ENCODE measurements at regions not wholly inside any gene's neighbourhood (a gene's known extent, or its start where the extent isn't known, plus 50 kb on each side); places are given as distances from the start of the nearest gene placed in this dataset.

DNA sequence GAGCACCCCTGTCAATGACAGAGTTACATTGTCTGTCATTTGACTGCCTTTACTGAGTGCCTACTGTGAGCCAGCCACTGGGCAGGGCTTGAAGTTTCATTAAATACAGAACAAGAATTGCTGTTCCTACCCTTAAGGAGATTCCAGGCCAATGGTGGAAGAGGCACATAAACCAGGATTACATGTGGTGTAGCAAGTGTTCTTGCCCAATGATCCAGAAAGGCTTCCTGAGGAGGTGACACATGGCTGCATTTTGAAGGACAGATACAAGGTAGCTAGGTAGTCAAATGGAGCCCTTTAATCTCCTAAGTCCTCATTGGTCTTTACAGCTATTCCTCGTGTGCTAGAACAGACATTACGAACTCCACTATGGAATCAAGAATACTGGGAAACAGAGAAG is 312.7 kb downstream of the ETAA1 start:
- H3K27ac ChIP-seq, result no peak overlapping the region

DNA sequence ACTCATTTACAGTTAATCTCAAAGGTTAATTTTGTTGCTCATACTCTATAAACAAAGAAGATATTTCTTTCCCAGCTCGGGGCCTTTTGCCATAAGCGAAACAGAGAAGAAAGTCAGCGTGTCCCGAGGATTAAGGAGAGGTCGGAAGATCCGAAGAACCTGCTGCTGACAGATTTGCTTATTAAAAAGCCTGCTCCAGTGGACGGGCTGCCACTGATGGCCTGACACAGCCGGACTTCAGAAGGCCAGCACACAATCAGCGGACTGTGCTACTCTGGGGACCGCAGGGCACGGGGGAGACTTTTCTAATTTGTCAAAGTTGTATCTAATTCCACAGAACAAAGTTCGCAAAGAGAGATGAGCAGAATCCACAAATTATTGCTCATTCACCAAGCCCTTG is 315.4 kb downstream of the ETAA1 start:
- no peak for DNase-seq
- H3K9me3 ChIP-seq, result no peaks in the 10 kb centered on the region
- WGBS, 2 donors, result 79 to 82% methylated on average over 12 of the region's 12 CpGs

More for the DNA sequence above, 312.7 kb downstream of the ETAA1 start:
- intact Hi-C loops (cut with DNase I), result no loop called here
- WGBS, 2 donors, result 78 to 91% methylated on average over 2 of the region's 2 CpGs
- TF ChIP-seq, protein P1, sequence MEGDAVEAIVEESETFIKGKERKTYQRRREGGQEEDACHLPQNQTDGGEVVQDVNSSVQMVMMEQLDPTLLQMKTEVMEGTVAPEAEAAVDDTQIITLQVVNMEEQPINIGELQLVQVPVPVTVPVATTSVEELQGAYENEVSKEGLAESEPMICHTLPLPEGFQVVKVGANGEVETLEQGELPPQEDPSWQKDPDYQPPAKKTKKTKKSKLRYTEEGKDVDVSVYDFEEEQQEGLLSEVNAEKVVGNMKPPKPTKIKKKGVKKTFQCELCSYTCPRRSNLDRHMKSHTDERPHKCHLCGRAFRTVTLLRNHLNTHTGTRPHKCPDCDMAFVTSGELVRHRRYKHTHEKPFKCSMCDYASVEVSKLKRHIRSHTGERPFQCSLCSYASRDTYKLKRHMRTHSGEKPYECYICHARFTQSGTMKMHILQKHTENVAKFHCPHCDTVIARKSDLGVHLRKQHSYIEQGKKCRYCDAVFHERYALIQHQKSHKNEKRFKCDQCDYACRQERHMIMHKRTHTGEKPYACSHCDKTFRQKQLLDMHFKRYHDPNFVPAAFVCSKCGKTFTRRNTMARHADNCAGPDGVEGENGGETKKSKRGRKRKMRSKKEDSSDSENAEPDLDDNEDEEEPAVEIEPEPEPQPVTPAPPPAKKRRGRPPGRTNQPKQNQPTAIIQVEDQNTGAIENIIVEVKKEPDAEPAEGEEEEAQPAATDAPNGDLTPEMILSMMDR (IDR thresholded peaks at IDR 0.05), result no peak
- Histone ChIP-seq H3K9me3 (no peaks in the 10 kb centered on the region), H3K4me3 (no peak overlapping the region), H3K27me3 (no peaks in the 10 kb centered on the region), H3K36me3 (no peaks in the 10 kb centered on the region), H3K4me1 (no peaks in the 10 kb centered on the region)
- DNase-seq (no peak), ATAC-seq (no peak)

DNA sequence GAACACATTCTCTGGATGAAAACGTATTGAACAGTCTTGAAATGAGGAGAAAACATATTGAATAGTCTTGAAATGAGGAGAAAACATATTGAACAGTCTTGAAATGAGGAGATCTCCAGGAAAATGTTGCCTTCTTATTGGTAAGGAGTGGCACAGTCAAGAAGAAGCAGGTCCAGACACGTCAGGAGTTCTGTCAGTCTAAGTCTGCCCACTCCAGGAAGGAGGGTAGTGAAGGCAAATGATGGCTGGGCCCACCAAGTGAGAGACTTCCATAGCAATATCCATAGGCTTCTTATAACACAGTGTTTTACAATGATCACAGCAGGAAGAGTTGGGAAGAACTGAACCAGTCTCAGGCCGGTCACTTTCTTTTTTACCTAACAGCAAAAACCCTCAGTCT is 316.2 kb downstream of the ETAA1 start:
- ATAC-seq, result no peak
- H3K9me3 ChIP-seq, result no peaks in the 10 kb centered on the region
- H3K36me3 ChIP-seq, result no peaks in the 10 kb centered on the region
- intact Hi-C loops (cut with DNase I), result no loop called here
- no peak overlapping the region for H3K27ac ChIP-seq
- TF ChIP-seq, protein P1 (IDR thresholded peaks at IDR 0.05), result no peak
- H3K4me1 ChIP-seq, result no peaks in the 10 kb centered on the region
- H3K27me3 ChIP-seq, result no peaks in the 10 kb centered on the region
- no peak overlapping the region for H3K4me3 ChIP-seq
- no peak for DNase-seq
- WGBS, 2 donors, result 35 to 59% methylated on average over 3 of the region's 3 CpGs

More for the DNA sequence above, 315.4 kb downstream of the ETAA1 start:
- Histone ChIP-seq H3K27me3 (no peaks in the 10 kb centered on the region), H3K4me3 (no peak overlapping the region), H3K4me1 (no peaks in the 10 kb centered on the region), H3K36me3 (no peaks in the 10 kb centered on the region), H3K27ac (no peak overlapping the region)
- intact Hi-C loops (cut with DNase I), result no loop called here
- ATAC-seq, result no peak
- TF ChIP-seq, protein P1 (IDR thresholded peaks at IDR 0.05), result no peak

DNA sequence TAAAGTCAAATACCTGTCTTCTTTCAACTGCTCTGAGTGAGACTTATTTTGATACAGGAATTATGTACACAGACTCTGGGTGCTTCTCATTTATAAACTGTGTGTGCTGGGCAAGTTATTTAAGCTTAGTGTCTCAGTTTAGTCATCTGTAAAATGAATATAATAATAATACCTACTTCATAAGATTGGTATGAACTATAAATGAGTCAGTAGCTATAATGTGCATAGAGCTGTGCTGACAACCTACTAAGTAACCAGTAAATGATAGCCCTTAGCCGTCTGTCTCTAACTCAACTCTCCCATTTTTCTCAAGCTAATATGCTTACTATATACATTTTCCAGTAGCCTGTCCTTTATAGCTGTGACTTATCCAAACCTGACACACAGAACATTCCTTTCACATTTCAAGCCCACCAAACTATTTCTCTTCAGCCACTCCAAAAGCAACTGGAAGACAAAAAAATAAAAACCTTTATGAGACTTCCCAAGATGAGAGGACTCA is 319.8 kb downstream of the ETAA1 start:
- Histone ChIP-seq H3K36me3 (no peaks in the 10 kb centered on the region), H3K4me1 (no peaks in the 10 kb centered on the region), H3K27ac (no peak overlapping the region), H3K27me3 (peaks cover 0 to 3% (median 0%) of the 10 kb centered on the region in 7 donors), H3K4me3 (no peak overlapping the region), H3K9me3 (peaks cover 0 to 5% (median 0%) of the 10 kb centered on the region in 11 donors)
- no peak for DNase-seq
- WGBS, 2 donors, result 79 to 83% methylated on average over 1 of the region's 1 CpG
- TF ChIP-seq, protein P1 (IDR thresholded peaks at IDR 0.05), result no peak
- intact Hi-C loops (cut with DNase I), result no loop called here
- no peak for ATAC-seq

Measured in heart right ventricle (tissue), 16 donors.